WTC11 (cell line): ENCODE measurements at regions not wholly inside any gene's neighbourhood (a gene's known extent, or its start where the extent isn't known, plus 50 kb on each side); places are given as distances from the start of the nearest gene placed in this dataset.

ENCODE experiments used
- ATAC-seq: fragments of 200-7000 bp; cut with Tn5 transposase; 2 replicates; pipeline ENCODE4 v1.10.0; 2021; ENCODE audit warnings: mild to moderate bottlenecking, moderate library complexity
- CTCF ChIA-PET: fragments of 300-600 bp; sonication (Branson Sonifier 250); formaldehyde crosslinking; loops from one replicate; lab custom pipeline; 2021; ENCODE audit warnings: antibody characterized with exemption; lab: Charles Lee
- POLR2A ChIA-PET: fragments of 350-600 bp; sonication (Branson Sonifier 250); formaldehyde crosslinking; loops from one replicate; lab custom pipeline; 2021; ENCODE audit warnings: antibody characterized with exemption; lab: Charles Lee
- DNase-seq: peaks from one replicate; pipeline ENCODE4 v3.0.0; 2021; ENCODE audit warnings: low spot score
- H3K27ac Mint-ChIP-seq: 2 replicates; pipeline ENCODE4 v1.8.0; 2021; ENCODE audit warnings: mixed read lengths
- H3K27me3 Mint-ChIP-seq: 2 replicates; pipeline ENCODE4 v1.8.0; 2021; ENCODE audit warnings: low read depth, mild to moderate bottlenecking, moderate library complexity, mixed read lengths
- H3K36me3 Mint-ChIP-seq: 2 replicates; pipeline ENCODE4 v1.8.0; 2021; ENCODE audit warnings: mixed read lengths
- H3K4me1 Mint-ChIP-seq: 2 replicates; pipeline ENCODE4 v1.8.0; 2022; ENCODE audit warnings: mixed read lengths
- H3K4me3 Mint-ChIP-seq: 2 replicates; pipeline ENCODE4 v1.8.0; 2021; ENCODE audit warnings: mild to moderate bottlenecking, moderate library complexity, mixed read lengths
- H3K9me3 Mint-ChIP-seq: 2 replicates; pipeline ENCODE4 v1.8.0; 2021; ENCODE audit warnings: mixed read lengths
- ELF4 ChIP-seq: sonication (generic); formaldehyde crosslinking; IDR thresholded peaks from 2 replicates; pipeline ENCODE4 v1.8.1; 2022; ENCODE audit warnings: low read depth, mild to moderate bottlenecking, moderate library complexity, missing genetic modification reagents
- EMX1 ChIP-seq: fragments of 250-450 bp; sonication (Bioruptor Pico); IDR thresholded peaks from 2 replicates; pipeline ENCODE4 v1.8.0; 2021; ENCODE audit warnings: mild to moderate bottlenecking
- ESRRA ChIP-seq: sonication (generic); formaldehyde crosslinking; IDR thresholded peaks from 2 replicates; pipeline ENCODE4 v1.8.1; 2022; ENCODE audit warnings: mild to moderate bottlenecking, missing genetic modification reagents, borderline replicate concordance
- ETV6 ChIP-seq: sonication (generic); formaldehyde crosslinking; IDR thresholded peaks from 2 replicates; pipeline ENCODE4 v1.8.1; 2022; ENCODE audit warnings: mild to moderate bottlenecking, missing genetic modification reagents
- FOXK1 ChIP-seq: sonication (generic); formaldehyde crosslinking; IDR thresholded peaks from 2 replicates; pipeline ENCODE4 v1.8.0; 2022; ENCODE audit warnings: mild to moderate bottlenecking, moderate library complexity, missing genetic modification reagents
- IRF2 ChIP-seq: sonication (generic); formaldehyde crosslinking; IDR thresholded peaks from 2 replicates; pipeline ENCODE4 v1.8.0; 2022; ENCODE audit warnings: low read depth, missing genetic modification reagents, borderline replicate concordance
- NFATC4 ChIP-seq: fragments of 250-450 bp; sonication (Bioruptor Pico); IDR thresholded peaks from 2 replicates; pipeline ENCODE4 v1.9.0; 2021; ENCODE audit warnings: mild to moderate bottlenecking
- NR3C1 ChIP-seq: sonication (generic); formaldehyde crosslinking; conservative IDR thresholded peaks from 2 replicates; pipeline ENCODE4 v1.8.1; 2023; ENCODE audit warnings: low read depth, mild to moderate bottlenecking, missing genetic modification reagents
- ZNF121 ChIP-seq: sonication (generic); formaldehyde crosslinking; IDR thresholded peaks from 2 replicates; pipeline ENCODE4 v1.8.0; 2023; ENCODE audit warnings: missing genetic modification reagents
- ZNF138 ChIP-seq: sonication (generic); formaldehyde crosslinking; conservative IDR thresholded peaks from 2 replicates; pipeline ENCODE4 v1.8.1; 2022; ENCODE audit warnings: mild to moderate bottlenecking, moderate library complexity, missing genetic modification reagents
- TF ChIP-seq, protein P1 (sequence below): sonication (generic); formaldehyde crosslinking; IDR thresholded peaks from 2 replicates; pipeline ENCODE4 v1.8.0; 2023; ENCODE audit warnings: missing genetic modification reagents, mild to moderate bottlenecking, borderline replicate concordance
- TF ChIP-seq, protein P2 (sequence below): sonication (generic); formaldehyde crosslinking; IDR thresholded peaks from 2 replicates; pipeline ENCODE4 v1.8.0; 2022; ENCODE audit warnings: mild to moderate bottlenecking, missing genetic modification reagents
- TF ChIP-seq, protein P3 (sequence below): sonication (generic); formaldehyde crosslinking; IDR thresholded peaks from 2 replicates; pipeline ENCODE4 v1.8.1; 2022; ENCODE audit warnings: low read depth, mild to moderate bottlenecking, moderate library complexity, missing genetic modification reagents, borderline replicate concordance
- TF ChIP-seq, protein P4 (sequence below): fragments of 250-450 bp; sonication (Bioruptor Pico); IDR thresholded peaks from 2 replicates; pipeline ENCODE4 v1.9.0; 2021; ENCODE audit warnings: mild to moderate bottlenecking
- TF ChIP-seq, protein P5 (sequence below): sonication (generic); formaldehyde crosslinking; IDR thresholded peaks from 2 replicates; pipeline ENCODE4 v1.8.1; 2023; ENCODE audit warnings: mild to moderate bottlenecking, missing genetic modification reagents, moderate library complexity
- TF ChIP-seq, protein P6 (sequence below): fragments of 250-450 bp; sonication (Bioruptor Pico); IDR thresholded peaks from 2 replicates; pipeline ENCODE4 v1.8.0; 2021; ENCODE audit warnings: mild to moderate bottlenecking
- TF ChIP-seq, protein P7 (sequence below): sonication (generic); formaldehyde crosslinking; IDR thresholded peaks from 2 replicates; pipeline ENCODE4 v1.8.1; 2023; ENCODE audit warnings: mild to moderate bottlenecking, moderate library complexity, missing genetic modification reagents

DNA sequence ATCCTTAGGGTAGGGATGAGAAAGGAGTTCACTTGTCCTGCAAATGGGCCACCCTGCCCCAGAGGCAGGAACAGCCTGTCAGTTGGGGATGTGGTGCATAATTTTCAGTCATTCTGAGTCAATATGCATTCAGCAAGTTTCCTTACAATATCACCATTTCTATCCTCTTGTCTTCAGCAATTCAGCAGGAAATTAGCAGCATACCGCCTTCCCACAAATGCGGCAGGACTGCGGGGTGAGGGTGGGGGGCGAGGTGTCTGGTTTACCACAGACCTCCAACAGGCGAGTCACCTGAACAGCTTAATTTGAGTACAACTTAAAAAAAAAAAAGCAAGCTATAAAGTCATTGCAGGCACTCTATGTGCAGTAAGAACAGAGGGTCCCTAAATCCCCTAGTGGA, 126.8 kb downstream of the MAP3K7 start (continued):
- TF ChIP-seq, protein P1, sequence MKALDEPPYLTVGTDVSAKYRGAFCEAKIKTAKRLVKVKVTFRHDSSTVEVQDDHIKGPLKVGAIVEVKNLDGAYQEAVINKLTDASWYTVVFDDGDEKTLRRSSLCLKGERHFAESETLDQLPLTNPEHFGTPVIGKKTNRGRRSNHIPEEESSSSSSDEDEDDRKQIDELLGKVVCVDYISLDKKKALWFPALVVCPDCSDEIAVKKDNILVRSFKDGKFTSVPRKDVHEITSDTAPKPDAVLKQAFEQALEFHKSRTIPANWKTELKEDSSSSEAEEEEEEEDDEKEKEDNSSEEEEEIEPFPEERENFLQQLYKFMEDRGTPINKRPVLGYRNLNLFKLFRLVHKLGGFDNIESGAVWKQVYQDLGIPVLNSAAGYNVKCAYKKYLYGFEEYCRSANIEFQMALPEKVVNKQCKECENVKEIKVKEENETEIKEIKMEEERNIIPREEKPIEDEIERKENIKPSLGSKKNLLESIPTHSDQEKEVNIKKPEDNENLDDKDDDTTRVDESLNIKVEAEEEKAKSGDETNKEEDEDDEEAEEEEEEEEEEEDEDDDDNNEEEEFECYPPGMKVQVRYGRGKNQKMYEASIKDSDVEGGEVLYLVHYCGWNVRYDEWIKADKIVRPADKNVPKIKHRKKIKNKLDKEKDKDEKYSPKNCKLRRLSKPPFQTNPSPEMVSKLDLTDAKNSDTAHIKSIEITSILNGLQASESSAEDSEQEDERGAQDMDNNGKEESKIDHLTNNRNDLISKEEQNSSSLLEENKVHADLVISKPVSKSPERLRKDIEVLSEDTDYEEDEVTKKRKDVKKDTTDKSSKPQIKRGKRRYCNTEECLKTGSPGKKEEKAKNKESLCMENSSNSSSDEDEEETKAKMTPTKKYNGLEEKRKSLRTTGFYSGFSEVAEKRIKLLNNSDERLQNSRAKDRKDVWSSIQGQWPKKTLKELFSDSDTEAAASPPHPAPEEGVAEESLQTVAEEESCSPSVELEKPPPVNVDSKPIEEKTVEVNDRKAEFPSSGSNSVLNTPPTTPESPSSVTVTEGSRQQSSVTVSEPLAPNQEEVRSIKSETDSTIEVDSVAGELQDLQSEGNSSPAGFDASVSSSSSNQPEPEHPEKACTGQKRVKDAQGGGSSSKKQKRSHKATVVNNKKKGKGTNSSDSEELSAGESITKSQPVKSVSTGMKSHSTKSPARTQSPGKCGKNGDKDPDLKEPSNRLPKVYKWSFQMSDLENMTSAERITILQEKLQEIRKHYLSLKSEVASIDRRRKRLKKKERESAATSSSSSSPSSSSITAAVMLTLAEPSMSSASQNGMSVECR (CRISPR knock-in tag), result no peak
- no peak for TF ChIP-seq ESRRA (CRISPR knock-in tag)
- no peak for TF ChIP-seq NFATC4
- no peak for TF ChIP-seq NR3C1

DNA sequence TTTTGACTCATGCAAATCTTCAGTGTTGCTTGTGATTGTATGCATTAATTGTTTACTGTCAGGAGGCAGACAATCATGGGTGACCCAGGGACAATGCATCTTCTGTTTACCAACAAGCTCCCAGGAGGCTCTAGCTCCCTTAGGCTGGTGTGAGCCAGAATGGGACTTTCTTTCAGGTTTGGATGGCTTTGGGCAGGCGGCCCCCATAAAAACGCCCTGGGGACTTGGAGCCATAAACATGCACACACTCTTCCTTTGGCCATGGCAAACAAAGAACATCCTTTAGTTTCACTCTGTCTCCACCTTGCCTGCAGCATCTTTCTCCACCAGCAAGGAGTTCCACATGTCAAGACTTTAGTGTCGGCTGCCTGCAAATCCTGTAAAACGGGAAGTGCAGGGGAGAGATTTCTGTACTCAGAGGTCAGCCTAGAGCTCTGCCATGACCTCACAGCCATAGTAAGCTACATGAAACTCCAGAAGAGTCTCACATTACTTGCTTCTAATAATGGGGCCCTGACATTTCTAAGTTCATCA, 127.6 kb downstream of the MAP3K7 start:
- DNase-seq (no peak), ATAC-seq (no peak)
- Mint-ChIP-seq H3K27me3 (no peaks in the 10 kb centered on the region), H3K4me1 (0 out of 2 replicates have a peak, but pooled peaks cover 3% of the 10 kb centered on the region), H3K27ac (no peak overlapping the region), H3K4me3 (no peak overlapping the region), H3K36me3 (no peaks in the 10 kb centered on the region), H3K9me3 (peaks cover 10% of the 10 kb centered on the region)
- no peak for TF ChIP-seq ZNF121 (CRISPR knock-in tag)
- no peak for TF ChIP-seq IRF2
- TF ChIP-seq ELF4 (CRISPR knock-in tag), result no peak
- TF ChIP-seq, protein P2, sequence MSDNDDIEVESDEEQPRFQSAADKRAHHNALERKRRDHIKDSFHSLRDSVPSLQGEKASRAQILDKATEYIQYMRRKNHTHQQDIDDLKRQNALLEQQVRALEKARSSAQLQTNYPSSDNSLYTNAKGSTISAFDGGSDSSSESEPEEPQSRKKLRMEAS (CRISPR knock-in tag), result no peak
- TF ChIP-seq, protein P3, sequence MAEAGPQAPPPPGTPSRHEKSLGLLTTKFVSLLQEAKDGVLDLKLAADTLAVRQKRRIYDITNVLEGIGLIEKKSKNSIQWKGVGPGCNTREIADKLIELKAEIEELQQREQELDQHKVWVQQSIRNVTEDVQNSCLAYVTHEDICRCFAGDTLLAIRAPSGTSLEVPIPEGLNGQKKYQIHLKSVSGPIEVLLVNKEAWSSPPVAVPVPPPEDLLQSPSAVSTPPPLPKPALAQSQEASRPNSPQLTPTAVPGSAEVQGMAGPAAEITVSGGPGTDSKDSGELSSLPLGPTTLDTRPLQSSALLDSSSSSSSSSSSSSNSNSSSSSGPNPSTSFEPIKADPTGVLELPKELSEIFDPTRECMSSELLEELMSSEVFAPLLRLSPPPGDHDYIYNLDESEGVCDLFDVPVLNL (CRISPR knock-in tag), result no peak
- TF ChIP-seq, protein P4, sequence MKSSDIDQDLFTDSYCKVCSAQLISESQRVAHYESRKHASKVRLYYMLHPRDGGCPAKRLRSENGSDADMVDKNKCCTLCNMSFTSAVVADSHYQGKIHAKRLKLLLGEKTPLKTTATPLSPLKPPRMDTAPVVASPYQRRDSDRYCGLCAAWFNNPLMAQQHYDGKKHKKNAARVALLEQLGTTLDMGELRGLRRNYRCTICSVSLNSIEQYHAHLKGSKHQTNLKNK (CRISPR knock-in tag), result no peak
- TF ChIP-seq, protein P5, sequence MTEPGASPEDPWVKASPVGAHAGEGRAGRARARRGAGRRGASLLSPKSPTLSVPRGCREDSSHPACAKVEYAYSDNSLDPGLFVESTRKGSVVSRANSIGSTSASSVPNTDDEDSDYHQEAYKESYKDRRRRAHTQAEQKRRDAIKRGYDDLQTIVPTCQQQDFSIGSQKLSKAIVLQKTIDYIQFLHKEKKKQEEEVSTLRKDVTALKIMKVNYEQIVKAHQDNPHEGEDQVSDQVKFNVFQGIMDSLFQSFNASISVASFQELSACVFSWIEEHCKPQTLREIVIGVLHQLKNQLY, result no peak
- TF ChIP-seq ETV6 (CRISPR knock-in tag), result no peak
- TF ChIP-seq ZNF138 (CRISPR knock-in tag), result no peak
- TF ChIP-seq FOXK1, result no peak
- CTCF ChIA-PET, result no interaction called here
- POLR2A ChIA-PET, result no interaction called here

DNA sequence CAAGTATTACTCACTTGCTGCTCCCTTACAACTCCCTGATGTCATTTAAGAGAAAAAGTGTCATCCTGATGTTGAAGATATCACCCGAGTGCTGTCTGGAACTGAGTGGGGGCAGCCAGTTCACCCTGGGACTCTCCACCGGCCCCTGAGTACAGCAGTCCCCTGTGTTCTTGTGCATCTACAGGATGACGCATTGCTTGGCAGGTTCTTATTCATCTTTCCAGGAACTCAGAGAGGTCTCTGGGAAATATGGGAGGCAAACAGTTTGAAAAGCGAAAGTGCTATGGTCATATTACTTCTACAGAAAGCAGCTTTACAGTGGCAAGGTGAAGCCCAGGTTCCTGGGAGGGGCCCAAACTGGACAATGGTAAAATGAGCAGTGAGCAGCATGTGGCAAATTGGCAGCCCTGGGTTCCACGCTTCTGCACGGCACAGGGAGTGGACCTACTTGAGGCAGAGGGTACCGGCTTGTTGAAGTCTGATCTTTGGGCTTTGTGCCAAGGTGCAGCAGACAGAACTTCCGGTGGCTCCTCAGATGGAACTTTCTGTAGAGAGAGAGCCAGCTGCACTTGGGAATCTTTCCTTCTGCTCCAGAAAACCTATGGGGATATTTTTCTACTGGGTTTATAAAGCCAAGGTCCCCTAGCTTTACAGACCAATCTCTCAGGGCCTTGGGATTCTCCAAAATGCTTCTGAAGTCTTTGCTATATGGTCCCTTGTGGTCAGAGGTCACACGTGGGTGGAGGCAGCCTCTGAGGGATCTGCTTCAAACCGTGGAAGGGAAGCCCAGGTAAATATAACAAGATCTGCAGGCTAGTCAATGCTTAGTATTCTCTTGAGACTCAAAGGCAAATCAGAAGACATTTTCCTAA, 128.3 kb downstream of the MAP3K7 start:
- Mint-ChIP-seq H3K36me3 (no peaks in the 10 kb centered on the region), H3K4me3 (no peak overlapping the region), H3K9me3 (peaks cover 10% of the 10 kb centered on the region), H3K4me1 (0 out of 2 replicates have a peak, but pooled peaks cover 3% of the 10 kb centered on the region), H3K27ac (no peak overlapping the region), H3K27me3 (no peaks in the 10 kb centered on the region)
- CTCF ChIA-PET, result no interaction called here
- TF ChIP-seq, protein P6, sequence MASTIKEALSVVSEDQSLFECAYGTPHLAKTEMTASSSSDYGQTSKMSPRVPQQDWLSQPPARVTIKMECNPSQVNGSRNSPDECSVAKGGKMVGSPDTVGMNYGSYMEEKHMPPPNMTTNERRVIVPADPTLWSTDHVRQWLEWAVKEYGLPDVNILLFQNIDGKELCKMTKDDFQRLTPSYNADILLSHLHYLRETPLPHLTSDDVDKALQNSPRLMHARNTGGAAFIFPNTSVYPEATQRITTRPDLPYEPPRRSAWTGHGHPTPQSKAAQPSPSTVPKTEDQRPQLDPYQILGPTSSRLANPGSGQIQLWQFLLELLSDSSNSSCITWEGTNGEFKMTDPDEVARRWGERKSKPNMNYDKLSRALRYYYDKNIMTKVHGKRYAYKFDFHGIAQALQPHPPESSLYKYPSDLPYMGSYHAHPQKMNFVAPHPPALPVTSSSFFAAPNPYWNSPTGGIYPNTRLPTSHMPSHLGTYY (CRISPR knock-in tag), result no peak
- TF ChIP-seq, protein P7, sequence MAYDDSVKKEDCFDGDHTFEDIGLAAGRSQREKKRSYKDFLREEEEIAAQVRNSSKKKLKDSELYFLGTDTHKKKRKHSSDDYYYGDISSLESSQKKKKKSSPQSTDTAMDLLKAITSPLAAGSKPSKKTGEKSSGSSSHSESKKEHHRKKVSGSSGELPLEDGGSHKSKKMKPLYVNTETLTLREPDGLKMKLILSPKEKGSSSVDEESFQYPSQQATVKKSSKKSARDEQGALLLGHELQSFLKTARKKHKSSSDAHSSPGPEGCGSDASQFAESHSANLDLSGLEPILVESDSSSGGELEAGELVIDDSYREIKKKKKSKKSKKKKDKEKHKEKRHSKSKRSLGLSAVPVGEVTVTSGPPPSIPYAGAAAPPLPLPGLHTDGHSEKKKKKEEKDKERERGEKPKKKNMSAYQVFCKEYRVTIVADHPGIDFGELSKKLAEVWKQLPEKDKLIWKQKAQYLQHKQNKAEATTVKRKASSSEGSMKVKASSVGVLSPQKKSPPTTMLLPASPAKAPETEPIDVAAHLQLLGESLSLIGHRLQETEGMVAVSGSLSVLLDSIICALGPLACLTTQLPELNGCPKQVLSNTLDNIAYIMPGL (CRISPR knock-in tag), result no peak
- TF ChIP-seq EMX1 (CRISPR knock-in tag), result no peak
- POLR2A ChIA-PET, result no interaction called here
- ATAC-seq (no peak), DNase-seq (no peak)
